ENCODE measurements at regions not wholly inside any gene's neighbourhood (a gene's known extent, or its start where the extent isn't known, plus 50 kb on each side); places are given as distances from the start of the nearest gene placed in this dataset.

DNA sequence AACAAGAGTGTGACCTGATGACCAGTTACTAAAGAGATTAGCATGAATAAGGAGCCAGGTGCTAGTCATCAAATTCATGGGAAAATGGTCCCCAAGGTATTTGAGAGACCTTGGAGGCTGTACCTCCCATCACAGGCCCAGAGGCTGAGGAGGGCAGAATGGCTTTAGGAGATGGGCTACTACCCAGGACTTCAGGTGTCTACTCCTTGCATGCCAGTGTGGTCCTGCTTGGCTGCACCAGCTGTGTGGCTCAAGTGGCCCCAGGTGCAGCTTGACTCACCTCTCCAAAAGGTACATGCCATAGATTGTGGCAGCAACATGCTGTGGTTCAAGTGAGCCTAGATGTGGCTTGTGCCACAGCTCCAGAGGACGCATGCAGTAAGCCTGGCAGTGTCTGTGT is 56.5 kb downstream of the TANC2 start:
- TF ChIP-seq YY1 (IDR thresholded peaks at IDR 0.05; ENCODE audit: insufficient read depth, insufficient read length) (no peak), SUZ12 (IDR thresholded peaks at IDR 0.05; ENCODE audit: extremely low read depth, insufficient read depth, insufficient read length) (no peak), ZNF274 (IDR thresholded peaks at IDR 0.05; ENCODE audit: low read depth, low read length) (no peak)

All from NT2/D1 (cell line).